Spleen (tissue), 7 donors: ENCODE measurements at regions not wholly inside any gene's neighbourhood (a gene's known extent, or its start where the extent isn't known, plus 50 kb on each side); places are given as distances from the start of the nearest gene placed in this dataset.

Experiments
- CTCF ChIP-seq, 11 experiments: fragments of 200-600 bp in 7 of 11; fragments of 450-650 bp in 4 of 11; sonication (generic) in 4 of 11; IDR thresholded peaks in 8 of 11; conservative IDR thresholded peaks in 3 of 11; 1 replicate in 7 of 11; 2 replicates in 4 of 11; pipeline versions ENCODE4 v1.4.0 to v1.8.0; 2016 to 2021; ENCODE audit warnings: antibody characterized with exemption in 11 of 11, inconsistent platforms in 4 of 11, mild to moderate bottlenecking in 1 of 11
- POLR2A ChIP-seq, 3 donors: fragments of 450-650 bp; IDR thresholded peaks; one replicate each; pipeline ENCODE4 v1.5.1; 2017; ENCODE audit warnings: antibody characterized with exemption in 3 of 3, mild to moderate bottlenecking in 1 of 3
- POLR2AphosphoS5 ChIP-seq, 3 donors: sonication (generic); formaldehyde crosslinking; IDR thresholded peaks; one replicate each; pipeline ENCODE4 v1.5.1; 2017; ENCODE audit warnings: antibody characterized with exemption in 3 of 3
- donor health status: DM: no; HTN: no; CAD: no; lungs with moderate emphysema.
- donor health status: DM: no; HTN: no; CAD: no.
- donor health status: DM: no; HTN: no; CAD: no.

- TF ChIP-seq CTCF (IDR thresholded peaks at IDR 0.05 in 8 of 11, conservative IDR thresholded peaks at IDR 0.05 in 3 of 11) (no peak), POLR2A (IDR thresholded peaks at IDR 0.05) (no peak), POLR2AphosphoS5 (IDR thresholded peaks at IDR 0.05) (no peak)
These were observed 67.0 kb downstream of the PTTG1 start for GRCh38 chr5:160488394-160489325.
